Left ventricle myocardium superior (tissue), 1 donor: ENCODE measurements at regions not wholly inside any gene's neighbourhood (a gene's known extent, or its start where the extent isn't known, plus 50 kb on each side); places are given as distances from the start of the nearest gene placed in this dataset.

Source experiments
- ATAC-seq: fragments of 200-7000 bp; cut with Tn5 transposase; one replicate; pipeline ENCODE4 v1.9.1; 2020; ENCODE audit warnings: mild to moderate bottlenecking, moderate library complexity
- DNase-seq: peaks from one replicate; pipeline ENCODE4 v3.0.0-alpha.2; 2020
- intact Hi-C: fragments of 100-400 bp; cut with micrococcal nuclease; formaldehyde crosslinking; loops from one replicate; pipeline ENCODE4 v1.11.0; 2022
- donor health status: DM: no; HTN: yes; CAD: no; lungs with severe emphysema.

DNA sequence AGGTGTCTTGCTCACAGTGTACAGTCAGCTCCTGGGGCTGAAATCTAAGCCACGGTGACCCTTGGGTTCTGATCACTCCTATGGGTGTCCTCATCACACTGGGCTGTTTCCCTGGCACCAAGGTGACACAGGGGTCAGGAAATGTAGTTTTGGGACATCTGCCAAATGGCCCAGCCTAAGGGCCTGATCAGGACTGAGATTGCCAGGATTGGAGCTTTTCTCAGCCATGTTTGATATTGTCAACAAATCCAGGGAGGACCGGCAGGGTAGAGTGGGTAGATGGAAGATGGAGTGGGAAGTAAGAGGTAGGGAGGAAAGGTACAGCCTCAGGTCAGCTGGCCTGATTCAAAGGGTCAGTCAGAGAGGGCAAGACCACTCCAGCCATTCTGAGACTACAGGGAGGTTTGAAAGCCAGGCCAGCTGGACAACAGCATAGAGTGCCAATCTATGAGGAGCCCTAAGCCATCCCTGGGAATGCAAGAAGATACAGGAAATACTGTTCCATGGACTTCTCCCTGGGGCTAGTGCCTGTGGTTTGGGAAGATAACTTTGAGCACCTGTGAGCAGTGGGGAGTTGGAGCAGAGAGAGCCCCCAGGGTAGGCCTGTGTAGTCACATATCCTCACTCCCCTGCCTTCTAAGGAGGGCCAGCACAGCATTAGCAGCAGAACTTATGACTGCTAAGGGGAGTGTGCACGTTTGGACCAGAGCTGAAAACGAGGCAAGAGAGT lies 377.3 kb upstream of the ZMIZ1 start:
- intact Hi-C loops: no loop called here
- no peak for ATAC-seq
- DNase-seq: no peak

DNA sequence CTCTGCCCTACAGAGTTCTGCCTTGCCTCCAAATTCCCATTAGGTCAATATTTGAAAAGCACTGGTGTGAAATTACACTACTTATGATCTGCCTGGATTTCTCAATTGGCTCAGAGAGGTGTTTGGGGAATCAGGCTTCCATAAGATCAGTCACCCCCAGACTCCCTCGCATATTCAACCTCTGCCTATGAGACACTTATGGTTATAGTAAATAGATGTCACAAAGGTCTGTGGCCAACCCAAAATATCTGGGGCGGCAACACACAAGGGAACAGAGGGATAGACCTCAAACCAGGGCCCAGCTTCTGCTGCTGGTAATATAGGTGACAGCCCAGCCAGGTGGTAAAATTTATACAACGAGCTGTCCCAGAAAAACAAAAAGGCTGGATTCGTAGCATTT lies 376.7 kb upstream of the ZMIZ1 start:
- intact Hi-C loops: no loop called here
- no peak for ATAC-seq
- DNase-seq: no peak

DNA sequence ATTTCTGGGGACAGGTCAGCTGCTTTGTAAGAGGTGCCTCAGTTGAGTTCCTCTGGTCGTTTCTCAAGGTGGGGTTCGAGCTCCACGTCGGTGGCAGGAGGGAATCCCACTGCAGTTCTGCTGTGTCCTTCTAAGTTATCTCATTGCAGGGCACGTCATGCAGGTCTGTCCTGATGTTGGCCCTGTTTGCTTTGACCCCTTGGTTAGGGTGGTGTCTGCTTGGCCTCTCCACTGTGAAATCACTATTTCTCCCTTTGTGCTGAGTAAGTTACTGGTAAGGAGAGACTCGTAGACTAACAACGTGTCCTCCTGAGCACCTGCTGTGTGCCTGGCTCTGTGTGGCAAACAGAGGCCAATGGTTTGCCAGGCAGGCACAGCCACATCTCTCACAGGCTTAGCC lies 372.9 kb upstream of the ZMIZ1 start:
- DNase-seq: no peak

DNA sequence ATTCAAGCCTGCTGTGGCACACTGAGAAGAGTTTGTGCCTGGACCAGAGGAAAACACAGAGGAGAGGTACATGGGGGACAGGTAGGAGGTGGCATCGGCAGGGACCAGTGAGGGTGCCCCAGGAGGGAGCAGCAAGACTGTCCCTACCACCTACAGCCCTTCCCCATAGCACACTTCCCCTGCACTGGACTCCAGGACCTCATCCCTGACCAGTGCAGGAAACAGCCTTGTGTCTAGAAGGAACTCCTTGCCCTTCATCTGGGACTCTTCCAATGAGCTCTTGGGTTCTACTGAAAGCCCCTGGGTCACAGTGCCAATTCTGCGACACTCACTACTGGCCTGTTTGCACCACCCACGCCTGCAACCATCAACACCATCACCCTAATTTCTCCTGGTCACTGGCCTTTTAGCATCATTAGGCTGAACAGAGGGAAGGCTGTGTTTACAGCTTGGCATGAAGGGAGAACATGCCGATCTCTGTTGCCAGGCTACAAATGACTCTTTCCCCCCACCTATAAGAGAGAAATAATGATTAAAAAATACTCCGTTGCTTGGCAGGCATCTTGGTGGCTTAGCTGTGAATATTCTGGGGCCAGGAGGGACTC lies 371.9 kb upstream of the ZMIZ1 start:
- intact Hi-C loops: no loop called here
- no peak for DNase-seq
- no peak for ATAC-seq

More for the DNA sequence above, 372.9 kb upstream of the ZMIZ1 start:
- ATAC-seq: no peak
- intact Hi-C loops: no loop called here

DNA sequence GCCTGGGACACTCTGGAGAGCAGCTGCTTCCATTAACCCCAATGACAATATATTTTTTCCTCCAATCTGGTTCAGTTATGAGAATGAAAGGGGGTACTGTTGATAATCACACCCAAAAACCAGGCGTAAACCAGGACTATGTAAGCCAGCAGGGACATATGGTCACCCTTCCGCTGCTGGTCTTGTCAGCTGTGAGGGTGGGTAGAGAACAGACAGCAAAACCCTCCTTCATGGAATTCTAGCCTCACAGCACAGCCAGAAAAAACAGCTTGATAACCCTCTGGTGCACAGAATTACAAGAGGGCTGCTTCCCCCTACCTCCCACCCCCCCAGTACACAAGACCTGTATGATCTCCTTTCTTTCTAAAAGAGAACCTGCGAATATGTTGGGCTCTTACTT lies 368.8 kb upstream of the ZMIZ1 start:
- intact Hi-C loops: no loop called here
- no peak for DNase-seq
- ATAC-seq: no peak

DNA sequence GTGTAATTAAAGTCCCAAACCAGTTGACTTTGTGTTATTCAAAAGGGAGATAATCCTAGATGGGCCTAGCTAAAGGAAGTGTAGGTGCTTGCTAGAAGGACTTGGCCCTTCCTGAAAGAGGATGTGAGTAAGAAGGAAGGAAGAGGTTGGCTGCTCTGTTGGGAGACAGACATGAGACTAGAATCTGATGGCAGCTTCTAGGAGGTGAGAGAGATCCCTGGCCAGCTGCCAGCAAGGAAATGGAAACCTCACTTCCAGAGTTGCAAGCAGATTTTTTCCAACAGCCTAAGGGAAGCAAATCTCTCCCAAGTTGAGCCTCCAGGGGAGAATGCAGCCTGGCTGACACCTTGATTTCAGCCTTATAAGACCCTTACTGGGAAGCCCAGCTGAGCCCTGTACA lies 368.4 kb upstream of the ZMIZ1 start:
- ATAC-seq (peak; percentile 41), DNase-seq (peak; percentile 35)
- intact Hi-C loops: no loop called here

DNA sequence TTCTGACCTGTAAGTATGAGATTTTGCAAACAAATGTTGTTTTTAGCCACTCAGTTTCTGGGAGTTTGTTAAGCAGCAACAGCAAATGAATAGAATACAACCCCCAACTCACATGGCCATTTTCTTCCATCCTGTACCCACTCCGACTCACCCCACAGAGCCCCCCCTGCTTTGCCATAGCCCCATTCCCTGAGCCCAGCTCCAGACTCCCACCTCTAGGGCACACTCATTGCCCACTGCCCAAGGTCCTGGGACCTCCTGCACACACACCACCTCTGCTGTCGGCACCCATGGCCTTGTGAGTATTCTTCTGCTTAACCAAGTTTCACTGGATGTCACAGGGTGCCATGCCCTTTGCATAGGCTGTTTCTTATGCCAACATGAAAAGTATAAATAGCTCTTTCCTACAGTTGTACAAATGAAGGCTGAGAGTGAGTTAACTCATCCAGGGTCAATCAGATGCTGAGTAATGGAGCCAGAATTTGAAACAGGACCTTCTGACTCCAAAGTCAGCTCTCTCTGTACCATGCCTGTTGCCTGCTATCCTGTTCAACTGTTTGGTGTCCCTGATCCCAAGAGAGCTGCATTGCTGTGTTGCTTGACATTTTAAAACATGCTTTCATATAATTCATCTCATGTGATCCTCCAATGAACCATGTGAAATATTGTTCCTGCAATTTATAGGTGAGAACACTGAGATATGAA lies 367.8 kb upstream of the ZMIZ1 start:
- DNase-seq (no peak), ATAC-seq (no peak)
- intact Hi-C loops: no loop called here

DNA sequence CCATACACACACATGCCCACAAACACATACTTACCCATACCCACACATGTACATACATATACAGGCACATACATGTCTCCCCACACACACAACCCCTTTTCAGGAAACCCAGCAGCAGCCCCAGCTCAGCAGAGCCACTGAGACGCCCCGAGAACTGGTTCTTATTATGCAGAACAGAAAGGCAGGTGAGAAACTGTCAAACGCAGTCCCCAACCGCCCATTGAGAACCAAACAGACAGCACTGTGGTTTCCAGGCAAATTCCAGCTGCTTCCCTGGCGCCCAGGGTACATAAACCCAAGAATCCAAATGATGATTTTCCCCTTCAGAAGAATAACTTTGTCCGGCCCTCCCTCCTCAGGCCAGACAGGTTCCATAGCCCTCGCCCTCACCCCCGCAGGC lies 366.6 kb upstream of the ZMIZ1 start:
- no peak for ATAC-seq
- intact Hi-C loops: no loop called here
- DNase-seq: no peak

DNA sequence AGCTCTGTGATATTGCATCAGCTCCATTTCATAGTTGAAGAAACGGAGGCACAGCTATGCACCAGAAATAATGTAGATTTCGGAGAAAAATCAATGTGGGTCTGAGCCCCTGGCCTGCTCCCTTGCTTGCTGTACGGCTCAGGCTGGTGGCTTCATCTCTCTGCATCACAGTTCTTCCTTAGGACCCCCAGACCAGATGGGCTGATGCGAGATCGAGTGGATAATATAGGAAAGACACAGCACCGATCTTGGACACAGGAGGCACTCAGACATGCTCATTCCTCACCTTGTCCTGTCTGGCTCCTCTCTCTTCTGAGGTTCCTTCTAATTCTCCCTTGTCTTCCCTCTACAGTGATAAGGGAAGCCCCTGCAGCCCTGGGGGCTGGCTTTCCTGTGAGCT lies 365.9 kb upstream of the ZMIZ1 start:
- DNase-seq (no peak), ATAC-seq (no peak)
- intact Hi-C loops: no loop called here

DNA sequence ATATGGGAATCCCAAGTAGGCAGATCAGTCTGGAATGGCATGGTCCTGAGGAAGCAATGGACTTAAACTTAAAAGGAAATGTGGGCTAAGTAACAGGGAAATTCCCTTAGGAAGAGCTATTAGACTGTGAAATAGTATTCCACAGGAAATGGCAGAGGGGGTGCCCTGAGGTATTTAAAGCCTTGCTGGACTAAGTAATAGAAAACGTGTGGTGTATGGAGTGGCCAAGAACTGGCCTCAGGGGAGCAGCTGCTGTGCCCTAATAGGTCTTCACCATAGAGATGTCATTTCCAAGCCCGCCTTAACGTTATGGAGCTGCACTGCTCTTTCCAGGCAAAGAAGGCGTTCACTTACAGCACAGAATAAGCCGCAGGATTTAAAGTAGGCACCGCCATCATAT lies 365.2 kb upstream of the ZMIZ1 start:
- intact Hi-C loops: no loop called here
- ATAC-seq (no peak), DNase-seq (no peak)

DNA sequence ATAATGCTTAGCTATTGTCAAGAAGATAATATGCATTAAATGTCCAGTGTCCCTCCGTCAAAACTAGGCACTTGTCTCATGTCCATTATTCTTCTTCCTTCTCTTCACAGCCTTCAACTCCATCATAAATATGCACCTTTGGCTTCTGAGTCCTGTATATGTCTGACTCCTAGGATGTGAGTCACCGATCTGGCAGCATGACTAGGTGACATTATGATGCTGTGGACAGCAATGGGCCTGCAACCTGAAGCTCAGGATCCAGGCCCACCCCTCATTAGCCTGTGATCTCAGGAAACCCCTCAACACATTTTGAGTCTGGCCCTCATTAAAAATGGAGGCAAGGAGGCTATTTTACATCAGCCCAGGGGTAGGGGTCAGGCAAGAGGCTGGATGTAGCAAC lies 362.5 kb upstream of the ZMIZ1 start:
- intact Hi-C loops: no loop called here
- DNase-seq (no peak), ATAC-seq (no peak)

DNA sequence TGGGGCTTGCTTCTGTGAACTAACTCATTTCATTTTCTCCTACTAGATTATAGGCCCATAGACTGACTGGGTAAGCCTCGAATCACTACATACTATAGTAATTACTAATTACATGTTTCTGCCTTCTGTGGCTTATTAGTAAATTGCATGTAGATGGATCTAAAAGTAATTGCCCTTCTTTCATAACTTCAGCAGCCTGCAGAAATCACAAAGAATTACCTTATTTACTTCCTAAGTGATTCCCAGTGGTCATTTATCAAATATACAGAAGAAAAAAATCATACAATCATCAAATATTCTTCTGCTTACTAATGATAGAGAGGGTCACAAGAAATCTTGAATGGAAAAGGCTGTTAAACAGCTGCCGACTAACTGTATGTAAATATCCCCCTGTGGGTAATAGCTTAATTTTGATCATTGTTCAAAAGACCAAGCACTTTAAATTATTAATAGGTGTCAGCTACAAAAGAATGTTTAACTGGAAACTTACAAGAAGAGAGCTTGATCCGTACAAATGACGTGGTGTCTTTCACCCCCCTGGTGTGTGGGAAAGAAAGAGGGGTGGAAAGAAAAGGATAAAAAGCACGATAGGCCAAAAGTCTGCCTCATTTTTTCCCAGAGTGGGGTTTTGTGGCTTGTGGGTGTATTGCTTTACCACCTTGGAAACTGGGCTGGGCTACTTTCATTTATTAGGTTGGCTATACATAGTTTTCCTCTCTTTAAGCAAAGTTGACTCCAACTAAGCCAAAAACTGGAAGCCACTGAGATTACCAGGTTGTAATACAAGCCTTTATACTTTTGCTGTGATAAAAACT lies 361.8 kb upstream of the ZMIZ1 start:
- DNase-seq: no peak
- ATAC-seq: no peak
- intact Hi-C loops: no loop called here

DNA sequence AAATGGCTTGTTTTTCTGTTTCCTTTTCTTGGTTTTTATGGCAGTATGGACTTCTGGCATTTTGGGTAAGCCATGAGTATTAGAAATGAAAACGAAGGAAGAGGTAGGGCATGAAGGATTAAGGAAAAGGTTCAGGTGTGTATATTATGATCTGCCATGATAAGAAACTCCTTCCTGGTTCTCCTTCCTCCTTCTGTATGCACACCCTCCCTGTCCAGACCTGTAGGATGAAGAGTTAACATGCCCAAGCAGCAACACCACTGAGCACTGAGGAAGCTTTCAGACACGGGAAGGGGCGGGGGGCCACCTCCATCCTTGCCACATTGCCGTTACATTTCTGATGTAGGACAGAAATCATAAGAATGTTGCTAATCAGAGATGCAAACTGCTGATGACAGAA lies 361.0 kb upstream of the ZMIZ1 start:
- ATAC-seq: no peak
- intact Hi-C loops: no loop called here
- no peak for DNase-seq

DNA sequence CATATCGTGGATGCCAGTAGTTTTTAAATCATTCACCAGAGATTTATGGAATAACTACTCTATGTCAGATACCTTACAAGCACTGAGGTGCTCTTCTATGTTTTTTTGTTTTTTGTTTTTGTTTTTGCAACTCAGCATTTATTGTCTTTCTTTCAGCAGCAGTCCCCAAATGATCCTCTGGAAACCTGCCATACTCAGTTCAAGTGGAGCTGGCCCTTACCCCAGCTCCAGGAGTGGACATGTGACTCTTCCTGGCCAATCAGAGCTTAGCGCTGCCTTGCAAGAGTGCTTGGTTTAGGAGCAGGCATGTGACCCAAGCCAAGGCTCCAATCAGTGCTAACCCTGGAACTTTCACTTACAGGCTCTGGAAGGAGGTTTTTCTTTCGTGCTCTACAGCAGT lies 356.6 kb upstream of the ZMIZ1 start:
- intact Hi-C loops: no loop called here
- ATAC-seq: peak; percentile 89

DNA sequence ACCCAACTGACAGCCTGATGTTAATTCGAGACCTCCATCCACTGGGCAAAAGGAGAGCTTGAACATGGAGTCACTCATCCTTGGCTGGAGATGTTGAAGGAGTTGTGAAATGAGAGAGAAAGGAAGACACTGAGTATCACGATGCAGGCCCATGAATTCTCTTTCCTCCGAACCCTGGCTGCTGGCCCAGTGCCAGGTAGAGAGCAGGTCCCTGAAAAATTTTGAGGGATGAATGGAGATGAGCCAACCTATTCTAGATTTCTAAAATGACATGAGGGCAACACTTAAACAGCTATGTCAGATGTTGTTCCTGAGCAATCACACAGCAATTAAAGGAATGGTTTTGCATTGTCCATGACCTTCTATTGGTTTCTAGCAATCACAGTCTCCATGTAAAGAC lies 355.1 kb upstream of the ZMIZ1 start:
- DNase-seq: no peak
- ATAC-seq: no peak
- intact Hi-C loops: no loop called here

More for the DNA sequence above, 356.6 kb upstream of the ZMIZ1 start:
- peak; percentile 57 for DNase-seq

DNA sequence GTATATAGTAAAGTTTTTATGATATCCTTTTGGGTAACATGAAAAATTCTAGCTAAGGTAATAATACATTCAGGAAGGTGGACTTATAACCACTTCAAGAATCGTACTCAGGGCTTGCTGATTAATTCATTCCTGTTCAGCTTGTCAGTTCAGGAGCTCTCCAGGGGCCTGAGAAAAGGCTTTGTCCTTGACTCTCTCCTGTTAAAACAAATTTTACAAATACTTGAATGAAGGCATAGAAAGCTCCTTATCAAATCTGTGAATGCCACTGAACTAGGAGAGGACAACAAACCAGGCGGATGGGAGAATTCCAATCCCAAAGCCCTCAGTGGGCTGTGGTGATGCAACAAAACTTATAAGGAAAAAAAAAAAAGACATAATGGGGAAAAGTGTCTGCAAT lies 354.5 kb upstream of the ZMIZ1 start:
- intact Hi-C loops: no loop called here
- no peak for ATAC-seq

DNA sequence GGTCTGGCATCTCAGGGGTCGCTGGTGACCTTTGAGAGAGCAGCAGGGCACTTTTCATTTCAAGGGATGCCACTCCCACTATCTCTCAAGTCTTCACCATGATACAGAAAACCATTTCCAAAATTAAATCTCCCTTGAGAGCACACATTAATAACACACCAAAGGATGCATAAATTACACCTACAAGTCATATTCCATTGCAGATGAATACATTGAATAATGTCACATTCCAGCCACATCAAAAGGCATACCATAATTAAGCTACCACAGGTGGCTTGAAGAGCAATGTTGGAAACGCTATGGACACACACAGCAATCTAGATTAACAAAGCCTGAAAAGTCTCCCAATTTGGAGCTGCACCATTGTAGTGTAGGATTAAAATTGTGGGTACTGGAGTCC lies 353.3 kb upstream of the ZMIZ1 start:
- DNase-seq: no peak
- intact Hi-C loops: no loop called here
- ATAC-seq: no peak

More for the DNA sequence above, 354.5 kb upstream of the ZMIZ1 start:
- no peak for DNase-seq

DNA sequence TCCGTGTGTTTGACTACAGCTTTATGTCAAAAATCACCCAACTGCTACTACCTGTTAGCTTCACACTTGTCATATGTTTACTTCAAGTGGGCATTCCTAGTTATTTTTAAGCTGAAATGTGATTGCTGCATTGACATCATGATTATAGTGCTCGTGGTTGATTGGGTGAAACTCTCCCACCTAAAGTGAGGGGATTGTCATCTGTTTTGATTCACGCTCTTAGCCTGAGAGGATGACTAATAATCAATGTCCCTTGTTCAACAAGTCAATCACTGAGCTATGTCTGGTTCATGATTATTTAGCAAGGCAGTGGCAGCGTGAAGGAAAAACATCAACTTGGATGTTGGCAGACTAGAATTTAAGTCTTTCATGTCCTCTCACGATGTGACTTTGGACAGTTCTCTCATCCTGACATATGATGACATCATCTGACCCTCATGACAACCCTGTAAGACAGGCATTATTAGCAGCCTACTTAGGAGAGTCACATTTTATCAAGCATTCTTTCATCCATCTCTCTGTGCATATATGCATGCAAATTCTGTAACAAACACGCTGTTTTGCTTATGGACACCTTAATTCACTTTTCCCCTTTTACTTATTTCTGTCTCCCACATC lies 352.6 kb upstream of the ZMIZ1 start:
- no peak for ATAC-seq
- DNase-seq: no peak
- intact Hi-C loops: no loop called here

DNA sequence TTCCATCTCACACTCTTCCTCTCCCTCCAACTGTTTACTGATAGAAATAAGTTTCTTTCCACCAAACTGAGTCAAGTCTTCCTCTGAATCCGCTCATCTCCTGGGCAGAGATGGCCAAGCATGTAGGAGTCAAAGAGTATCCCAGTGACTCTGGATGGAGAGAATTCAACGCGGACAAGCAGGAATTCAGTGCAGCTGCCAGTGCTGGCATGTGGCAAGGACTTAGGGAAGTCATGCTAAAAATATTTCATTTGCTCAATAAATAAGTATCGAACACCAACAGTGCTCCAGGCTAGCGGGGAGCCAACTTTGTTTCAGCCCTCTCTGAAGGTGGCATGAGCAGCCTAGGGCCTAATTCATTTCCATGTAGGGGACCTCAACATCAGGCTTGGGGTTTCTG lies 351.6 kb upstream of the ZMIZ1 start:
- peak; percentile 83 for ATAC-seq
- peak; percentile 47 for DNase-seq
- intact Hi-C loops: no loop called here
